ENCODE measurements at regions not wholly inside any gene's neighbourhood (a gene's known extent, or its start where the extent isn't known, plus 50 kb on each side); places are given as distances from the start of the nearest gene placed in this dataset.

DNA sequence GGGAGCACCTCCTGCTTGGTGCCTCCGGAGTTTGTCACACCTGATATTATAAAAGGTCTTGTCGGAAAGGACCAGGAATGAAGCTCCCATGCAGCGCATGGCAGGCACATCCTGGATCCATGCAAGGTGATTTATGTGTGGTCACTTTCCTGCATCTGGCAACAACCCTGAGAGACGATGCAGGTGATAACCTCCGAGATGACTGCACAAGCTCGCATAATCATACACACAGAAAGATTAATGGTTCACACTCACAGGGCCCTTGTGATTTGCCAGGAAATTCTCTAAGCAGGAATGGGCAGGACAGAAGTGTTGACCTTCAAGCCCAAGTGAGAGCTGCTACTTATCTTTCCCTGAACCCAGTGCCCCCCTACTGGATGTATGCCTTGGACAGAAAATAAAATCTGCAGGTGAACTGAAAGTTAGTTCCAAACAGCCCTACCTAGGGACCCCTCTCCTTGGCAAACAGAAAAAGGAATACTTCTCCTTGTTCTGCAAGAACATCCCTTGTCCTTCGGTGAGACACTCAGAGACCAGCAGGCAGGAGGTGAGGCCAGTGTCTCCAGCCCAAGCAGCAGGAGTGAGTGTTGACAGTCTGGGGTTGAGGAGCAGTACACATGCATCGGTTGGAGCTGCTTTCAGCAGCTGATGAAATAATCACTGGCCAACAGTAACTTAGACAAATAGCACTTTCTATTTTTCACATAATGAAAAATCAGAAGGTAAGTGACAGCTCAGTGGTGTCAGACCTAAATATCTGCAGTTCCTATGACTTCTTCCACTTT is 619.4 kb upstream of the B3GAT1 start:
- no peaks in the 10 kb centered on the region for H3K79me2 ChIP-seq (ENCODE audit: insufficient read depth, low read length)
- no peak overlapping the region for H3K9ac ChIP-seq (ENCODE audit: insufficient read depth, low read depth, low read length)
- no peak overlapping the region for H3K27ac ChIP-seq (ENCODE audit: extremely low read length, insufficient read depth, low read length)
- H3K4me1 ChIP-seq (ENCODE audit: insufficient read depth, low read length), result no peaks in the 10 kb centered on the region
- H4K20me1 ChIP-seq (ENCODE audit: insufficient read depth, low read length), result no peaks in the 10 kb centered on the region
- ChIA-PET CTCF (ENCODE audit: low intra/inter-chr PET ratio, low total read pairs) (no interaction called here), POLR2A (no interaction called here)
- no peak overlapping the region for H3K4me2 ChIP-seq (ENCODE audit: low read depth, low read length)
- no peak for DNase-seq (ENCODE audit: low spot score)
- H3K4me3 ChIP-seq (replicated peaks in 1 of 3; ENCODE audit: insufficient read depth in 1 of 3, low read depth in 2 of 3, low read length in 3 of 3), result no peak overlapping the region
- no peaks in the 10 kb centered on the region; a peak in 1 of 5 replicates for H3K27me3 ChIP-seq (ENCODE audit: control insufficient read depth in 1 of 2, insufficient read depth in 2 of 2, low read length in 2 of 2)
- BruUV-seq (replicated peaks), result no TSS peak
- TF ChIP-seq KMT2B (CRISPR knock-in tag; IDR thresholded peaks at IDR 0.05), result no peak
- no peak for TF ChIP-seq ZEB1 (IDR thresholded peaks at IDR 0.05; ENCODE audit: insufficient replicate concordance, low read depth)
- TF ChIP-seq, protein P1, sequence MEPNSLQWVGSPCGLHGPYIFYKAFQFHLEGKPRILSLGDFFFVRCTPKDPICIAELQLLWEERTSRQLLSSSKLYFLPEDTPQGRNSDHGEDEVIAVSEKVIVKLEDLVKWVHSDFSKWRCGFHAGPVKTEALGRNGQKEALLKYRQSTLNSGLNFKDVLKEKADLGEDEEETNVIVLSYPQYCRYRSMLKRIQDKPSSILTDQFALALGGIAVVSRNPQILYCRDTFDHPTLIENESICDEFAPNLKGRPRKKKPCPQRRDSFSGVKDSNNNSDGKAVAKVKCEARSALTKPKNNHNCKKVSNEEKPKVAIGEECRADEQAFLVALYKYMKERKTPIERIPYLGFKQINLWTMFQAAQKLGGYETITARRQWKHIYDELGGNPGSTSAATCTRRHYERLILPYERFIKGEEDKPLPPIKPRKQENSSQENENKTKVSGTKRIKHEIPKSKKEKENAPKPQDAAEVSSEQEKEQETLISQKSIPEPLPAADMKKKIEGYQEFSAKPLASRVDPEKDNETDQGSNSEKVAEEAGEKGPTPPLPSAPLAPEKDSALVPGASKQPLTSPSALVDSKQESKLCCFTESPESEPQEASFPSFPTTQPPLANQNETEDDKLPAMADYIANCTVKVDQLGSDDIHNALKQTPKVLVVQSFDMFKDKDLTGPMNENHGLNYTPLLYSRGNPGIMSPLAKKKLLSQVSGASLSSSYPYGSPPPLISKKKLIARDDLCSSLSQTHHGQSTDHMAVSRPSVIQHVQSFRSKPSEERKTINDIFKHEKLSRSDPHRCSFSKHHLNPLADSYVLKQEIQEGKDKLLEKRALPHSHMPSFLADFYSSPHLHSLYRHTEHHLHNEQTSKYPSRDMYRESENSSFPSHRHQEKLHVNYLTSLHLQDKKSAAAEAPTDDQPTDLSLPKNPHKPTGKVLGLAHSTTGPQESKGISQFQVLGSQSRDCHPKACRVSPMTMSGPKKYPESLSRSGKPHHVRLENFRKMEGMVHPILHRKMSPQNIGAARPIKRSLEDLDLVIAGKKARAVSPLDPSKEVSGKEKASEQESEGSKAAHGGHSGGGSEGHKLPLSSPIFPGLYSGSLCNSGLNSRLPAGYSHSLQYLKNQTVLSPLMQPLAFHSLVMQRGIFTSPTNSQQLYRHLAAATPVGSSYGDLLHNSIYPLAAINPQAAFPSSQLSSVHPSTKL (CRISPR knock-in tag; IDR thresholded peaks at IDR 0.05), result no peak
- no peak for TF ChIP-seq ZZZ3 (CRISPR knock-in tag; IDR thresholded peaks at IDR 0.05; ENCODE audit: borderline replicate concordance)
- TF ChIP-seq, protein P2, sequence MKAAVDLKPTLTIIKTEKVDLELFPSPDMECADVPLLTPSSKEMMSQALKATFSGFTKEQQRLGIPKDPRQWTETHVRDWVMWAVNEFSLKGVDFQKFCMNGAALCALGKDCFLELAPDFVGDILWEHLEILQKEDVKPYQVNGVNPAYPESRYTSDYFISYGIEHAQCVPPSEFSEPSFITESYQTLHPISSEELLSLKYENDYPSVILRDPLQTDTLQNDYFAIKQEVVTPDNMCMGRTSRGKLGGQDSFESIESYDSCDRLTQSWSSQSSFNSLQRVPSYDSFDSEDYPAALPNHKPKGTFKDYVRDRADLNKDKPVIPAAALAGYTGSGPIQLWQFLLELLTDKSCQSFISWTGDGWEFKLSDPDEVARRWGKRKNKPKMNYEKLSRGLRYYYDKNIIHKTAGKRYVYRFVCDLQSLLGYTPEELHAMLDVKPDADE (CRISPR knock-in tag; IDR thresholded peaks at IDR 0.05), result no peak
- TF ChIP-seq GABPA (IDR thresholded peaks at IDR 0.05; ENCODE audit: low read depth, low read length), result no peak
- TF ChIP-seq GABPA (CRISPR knock-in tag; IDR thresholded peaks at IDR 0.05; ENCODE audit: low read depth), result no peak
- no peak for TF ChIP-seq ZNF446 (CRISPR knock-in tag; IDR thresholded peaks at IDR 0.05)
- TF ChIP-seq, protein P3, sequence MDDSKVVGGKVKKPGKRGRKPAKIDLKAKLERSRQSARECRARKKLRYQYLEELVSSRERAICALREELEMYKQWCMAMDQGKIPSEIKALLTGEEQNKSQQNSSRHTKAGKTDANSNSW (CRISPR knock-in tag; IDR thresholded peaks at IDR 0.05; ENCODE audit: borderline replicate concordance), result no peak
- TF ChIP-seq NRL (CRISPR knock-in tag; IDR thresholded peaks at IDR 0.05; ENCODE audit: borderline replicate concordance), result no peak
- TF ChIP-seq, protein P4, sequence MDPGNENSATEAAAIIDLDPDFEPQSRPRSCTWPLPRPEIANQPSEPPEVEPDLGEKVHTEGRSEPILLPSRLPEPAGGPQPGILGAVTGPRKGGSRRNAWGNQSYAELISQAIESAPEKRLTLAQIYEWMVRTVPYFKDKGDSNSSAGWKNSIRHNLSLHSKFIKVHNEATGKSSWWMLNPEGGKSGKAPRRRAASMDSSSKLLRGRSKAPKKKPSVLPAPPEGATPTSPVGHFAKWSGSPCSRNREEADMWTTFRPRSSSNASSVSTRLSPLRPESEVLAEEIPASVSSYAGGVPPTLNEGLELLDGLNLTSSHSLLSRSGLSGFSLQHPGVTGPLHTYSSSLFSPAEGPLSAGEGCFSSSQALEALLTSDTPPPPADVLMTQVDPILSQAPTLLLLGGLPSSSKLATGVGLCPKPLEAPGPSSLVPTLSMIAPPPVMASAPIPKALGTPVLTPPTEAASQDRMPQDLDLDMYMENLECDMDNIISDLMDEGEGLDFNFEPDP (CRISPR knock-in tag; conservative IDR thresholded peaks at IDR 0.05), result no peak
- no peak for TF ChIP-seq SRSF4 (IDR thresholded peaks at IDR 0.05; ENCODE audit: low read depth, low read length, poor library complexity, severe bottlenecking)
- H3K36me3 ChIP-seq (replicated peaks in 1 of 2; ENCODE audit: control insufficient read depth in 1 of 2, insufficient read depth in 2 of 2, low read length in 2 of 2), result no peaks in the 10 kb centered on the region
- 14% methylated on average over 6 of the region's 8 CpGs for WGBS (ENCODE audit: low lambda C conversion rate)
- intact Hi-C loops (cut with micrococcal nuclease; ENCODE audit: unreplicated experiment), result no loop called here
- in situ Hi-C loops (cut with HindIII; ENCODE audit: extremely low pct_ligation_motif_present, low pct_unique_long_range_greater_than_20kb), result no loop called here
- FAIRE-seq, result no peak
- no peak overlapping the region for H2AFZ ChIP-seq (ENCODE audit: low read length)
- no peaks in the 10 kb centered on the region for H3K9me3 ChIP-seq (ENCODE audit: low read length)
- ATAC-seq, result no peak
